ENCODE measurements at regions not wholly inside any gene's neighbourhood (a gene's known extent, or its start where the extent isn't known, plus 50 kb on each side); places are given as distances from the start of the nearest gene placed in this dataset.

DNA sequence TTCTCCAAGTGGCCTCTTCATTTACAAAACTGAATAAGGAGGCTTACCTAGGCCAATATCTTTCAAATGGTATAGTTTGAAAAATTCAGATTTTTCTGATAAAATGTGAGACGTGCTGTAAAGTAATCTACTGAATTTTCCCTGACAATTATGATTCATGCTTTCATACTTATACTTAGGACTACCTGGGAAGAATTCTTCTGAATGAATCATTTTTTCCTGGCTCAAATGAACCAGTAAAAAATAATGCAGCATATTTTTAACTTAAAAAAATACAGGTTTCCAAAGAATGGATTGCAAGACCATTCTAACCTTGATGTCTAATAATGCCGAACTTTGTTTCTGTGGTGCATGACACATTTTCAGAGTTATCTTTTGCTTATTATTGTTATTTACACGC, 375.4 kb downstream of the ZNF674 start:
- no peak for DNase-seq (ENCODE audit: low read depth, low spot score)
- Histone ChIP-seq H3K9me1 (replicated peaks; ENCODE audit: control insufficient read depth, extremely low read depth, insufficient read depth, low read length) (no peaks in the 10 kb centered on the region), H3K9ac (replicated peaks; ENCODE audit: extremely low read depth, insufficient read depth, low read length) (no peak overlapping the region), H3K4me1 (ENCODE audit: control insufficient read depth, extremely low read depth, insufficient read depth, low read length) (no peaks in the 10 kb centered on the region), H3K79me2 (ENCODE audit: control insufficient read depth, insufficient read depth, low read length) (no peaks in the 10 kb centered on the region), H3K4me2 (ENCODE audit: insufficient read depth, low read length) (no peak overlapping the region), H3K9me3 (replicated peaks; ENCODE audit: control insufficient read depth, insufficient read depth, low read length) (no peaks in the 10 kb centered on the region), H2AFZ (ENCODE audit: low read depth, low read length) (no peak overlapping the region), H3K4me3 (replicated peaks in 1 of 3; ENCODE audit: insufficient read depth in 1 of 3, low read depth in 1 of 3, low read length in 3 of 3) (no peak overlapping the region), H3K27ac (ENCODE audit: insufficient read depth, low read depth, low read length) (no peak overlapping the region), H3K27me3 (ENCODE audit: control insufficient read depth in 2 of 2, insufficient read depth in 2 of 2, low read length in 2 of 2) (no peaks in the 10 kb centered on the region), H3K36me3 (ENCODE audit: control insufficient read depth in 2 of 2, extremely low read depth in 1 of 2, insufficient read depth in 2 of 2, low read length in 2 of 2) (no peaks in the 10 kb centered on the region), H4K20me1 (replicated peaks; ENCODE audit: control insufficient read depth, extremely low read depth, insufficient read depth, low read length) (no peaks in the 10 kb centered on the region)
- ChIA-PET POLR2A (no interaction called here), CTCF (no interaction called here)
- no TSS peak for BruUV-seq (replicated peaks)
- intact Hi-C loops (cut with micrococcal nuclease) = no loop called here
- TF ChIP-seq POLR2A (IDR thresholded peaks at IDR 0.05; ENCODE audit: low read depth, low read length) (no peak), MYC (IDR thresholded peaks at IDR 0.05; ENCODE audit: low read depth, low read length) (no peak), FOS (IDR thresholded peaks at IDR 0.05; ENCODE audit: borderline replicate concordance, insufficient read depth, low read length) (no peak), POLR2AphosphoS5 (IDR thresholded peaks at IDR 0.05; ENCODE audit: insufficient read depth, low read depth, low read length) (no peak), JUN (IDR thresholded peaks at IDR 0.05; ENCODE audit: borderline replicate concordance, insufficient read depth, insufficient read length, low read depth) (no peak), EZH2 (IDR thresholded peaks at IDR 0.05; ENCODE audit: borderline replicate concordance, low read depth, low read length, severe bottlenecking) (no peak), GATA2 (IDR thresholded peaks at IDR 0.05; ENCODE audit: insufficient read depth, insufficient read length, low read depth, low read length) (no peak)
- TF ChIP-seq, protein P1, sequence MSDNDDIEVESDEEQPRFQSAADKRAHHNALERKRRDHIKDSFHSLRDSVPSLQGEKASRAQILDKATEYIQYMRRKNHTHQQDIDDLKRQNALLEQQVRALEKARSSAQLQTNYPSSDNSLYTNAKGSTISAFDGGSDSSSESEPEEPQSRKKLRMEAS (IDR thresholded peaks at IDR 0.05; ENCODE audit: insufficient read depth, insufficient read length) = no peak
- TF ChIP-seq, protein P2, sequence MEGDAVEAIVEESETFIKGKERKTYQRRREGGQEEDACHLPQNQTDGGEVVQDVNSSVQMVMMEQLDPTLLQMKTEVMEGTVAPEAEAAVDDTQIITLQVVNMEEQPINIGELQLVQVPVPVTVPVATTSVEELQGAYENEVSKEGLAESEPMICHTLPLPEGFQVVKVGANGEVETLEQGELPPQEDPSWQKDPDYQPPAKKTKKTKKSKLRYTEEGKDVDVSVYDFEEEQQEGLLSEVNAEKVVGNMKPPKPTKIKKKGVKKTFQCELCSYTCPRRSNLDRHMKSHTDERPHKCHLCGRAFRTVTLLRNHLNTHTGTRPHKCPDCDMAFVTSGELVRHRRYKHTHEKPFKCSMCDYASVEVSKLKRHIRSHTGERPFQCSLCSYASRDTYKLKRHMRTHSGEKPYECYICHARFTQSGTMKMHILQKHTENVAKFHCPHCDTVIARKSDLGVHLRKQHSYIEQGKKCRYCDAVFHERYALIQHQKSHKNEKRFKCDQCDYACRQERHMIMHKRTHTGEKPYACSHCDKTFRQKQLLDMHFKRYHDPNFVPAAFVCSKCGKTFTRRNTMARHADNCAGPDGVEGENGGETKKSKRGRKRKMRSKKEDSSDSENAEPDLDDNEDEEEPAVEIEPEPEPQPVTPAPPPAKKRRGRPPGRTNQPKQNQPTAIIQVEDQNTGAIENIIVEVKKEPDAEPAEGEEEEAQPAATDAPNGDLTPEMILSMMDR (IDR thresholded peaks at IDR 0.05; ENCODE audit: extremely low read depth in 1 of 2, insufficient read depth in 1 of 2, low read depth in 1 of 2, low read length in 2 of 2) = no peak
- FAIRE-seq = no peak
- dilution Hi-C loops (cut with MboI; ENCODE audit: extremely low pct_ligation_motif_present, low sequenced_read_pairs) = no loop called here
